ENCODE measurements at regions not wholly inside any gene's neighbourhood (a gene's known extent, or its start where the extent isn't known, plus 50 kb on each side); places are given as distances from the start of the nearest gene placed in this dataset.
"Not testable (repeated sequence)": the region's sequence is repeated elsewhere in the genome, so short reads cannot be mapped to it uniquely, and the experiment has no call there.

GRCh38 chr9:107792006-107792405 lies 302.4 kb upstream of the KLF4 start:
- H3K4me3 ChIP-seq (ENCODE audit: low read depth, low read length) = no peak overlapping the region
- H3K9me3 ChIP-seq (ENCODE audit: control insufficient read depth, insufficient read depth, low read length) = no peaks in the 10 kb centered on the region
- H3K27ac ChIP-seq (ENCODE audit: low read depth, low read length) = no peak overlapping the region
- no peaks in the 10 kb centered on the region for H3K4me1 ChIP-seq (ENCODE audit: control insufficient read depth, insufficient read depth, low read length)
- no peaks in the 10 kb centered on the region for H3K36me3 ChIP-seq (ENCODE audit: control insufficient read depth, insufficient read depth, low read length)
- 75% methylated on average over 1 of the region's 3 CpGs for WGBS (ENCODE audit: insufficient coverage)
- no peaks in the 10 kb centered on the region for H3K27me3 ChIP-seq (ENCODE audit: control insufficient read depth, insufficient read depth, low read length)
- DNase-seq (ENCODE audit: low read depth in 4 of 6, low spot score in 6 of 6) = no peak

- Histone ChIP-seq H3K27me3 (ENCODE audit: control insufficient read depth, insufficient read depth, low read length) (no peaks in the 10 kb centered on the region), H3K9me3 (ENCODE audit: control insufficient read depth, insufficient read depth, low read length) (no peaks in the 10 kb centered on the region), H3K4me3 (ENCODE audit: low read depth, low read length) (no peak overlapping the region), H3K36me3 (ENCODE audit: control insufficient read depth, insufficient read depth, low read length) (no peaks in the 10 kb centered on the region), H3K27ac (ENCODE audit: low read depth, low read length) (no peak overlapping the region), H3K4me1 (ENCODE audit: control insufficient read depth, insufficient read depth, low read length) (no peaks in the 10 kb centered on the region)
- 95% methylated on average over 4 of the region's 4 CpGs for WGBS (ENCODE audit: insufficient coverage)
- no peak for DNase-seq (ENCODE audit: low read depth in 4 of 6, low spot score in 6 of 6)
Observed at GRCh38 chr9:107789001-107789700, 299.6 kb upstream of the KLF4 start.

GRCh38 chr9:107786561-107786960 lies 297.0 kb upstream of the KLF4 start:
- H3K9me3 ChIP-seq (ENCODE audit: control insufficient read depth, insufficient read depth, low read length) = no peaks in the 10 kb centered on the region
- peak in 1 of 6 donors; percentile 18 for DNase-seq (ENCODE audit: low read depth in 4 of 6, low spot score in 6 of 6)
- H3K4me3 ChIP-seq (ENCODE audit: low read depth, low read length) = no peak overlapping the region
- no peaks in the 10 kb centered on the region for H3K4me1 ChIP-seq (ENCODE audit: control insufficient read depth, insufficient read depth, low read length)
- H3K36me3 ChIP-seq (ENCODE audit: control insufficient read depth, insufficient read depth, low read length) = no peaks in the 10 kb centered on the region
- no CpG with 5 or more reads among the region's 2 CpGs for WGBS (ENCODE audit: insufficient coverage)
- no peak overlapping the region for H3K27ac ChIP-seq (ENCODE audit: low read depth, low read length)
- H3K27me3 ChIP-seq (ENCODE audit: control insufficient read depth, insufficient read depth, low read length) = no peaks in the 10 kb centered on the region

GRCh38 chr9:107784235-107784958 lies 294.8 kb upstream of the KLF4 start:
- no peaks in the 10 kb centered on the region for H3K4me1 ChIP-seq (ENCODE audit: control insufficient read depth, insufficient read depth, low read length)
- H3K36me3 ChIP-seq (ENCODE audit: control insufficient read depth, insufficient read depth, low read length) = no peaks in the 10 kb centered on the region
- no peaks in the 10 kb centered on the region for H3K9me3 ChIP-seq (ENCODE audit: control insufficient read depth, insufficient read depth, low read length)
- H3K27ac ChIP-seq (ENCODE audit: low read depth, low read length) = no peak overlapping the region
- no peaks in the 10 kb centered on the region for H3K27me3 ChIP-seq (ENCODE audit: control insufficient read depth, insufficient read depth, low read length)
- WGBS (ENCODE audit: insufficient coverage) = 77% methylated on average over 5 of the region's 12 CpGs
- DNase-seq (ENCODE audit: low read depth in 4 of 6, low spot score in 6 of 6) = no peak
- H3K4me3 ChIP-seq (ENCODE audit: low read depth, low read length) = no peak overlapping the region

GRCh38 chr9:107782789-107783188 lies 293.2 kb upstream of the KLF4 start:
- H3K27me3 ChIP-seq (ENCODE audit: control insufficient read depth, insufficient read depth, low read length) = no peaks in the 10 kb centered on the region
- H3K4me1 ChIP-seq (ENCODE audit: control insufficient read depth, insufficient read depth, low read length) = no peaks in the 10 kb centered on the region
- H3K4me3 ChIP-seq (ENCODE audit: low read depth, low read length) = no peak overlapping the region
- H3K36me3 ChIP-seq (ENCODE audit: control insufficient read depth, insufficient read depth, low read length) = no peaks in the 10 kb centered on the region
- DNase-seq (ENCODE audit: low read depth in 4 of 6, low spot score in 6 of 6) = no peak
- H3K27ac ChIP-seq (ENCODE audit: low read depth, low read length) = no peak overlapping the region
- no peaks in the 10 kb centered on the region for H3K9me3 ChIP-seq (ENCODE audit: control insufficient read depth, insufficient read depth, low read length)
- 100% methylated on average over 3 of the region's 4 CpGs for WGBS (ENCODE audit: insufficient coverage)

- Histone ChIP-seq H3K4me3 (ENCODE audit: low read depth, low read length) (no peak overlapping the region), H3K4me1 (ENCODE audit: control insufficient read depth, insufficient read depth, low read length) (no peaks in the 10 kb centered on the region), H3K27ac (ENCODE audit: low read depth, low read length) (no peak overlapping the region), H3K27me3 (ENCODE audit: control insufficient read depth, insufficient read depth, low read length) (no peaks in the 10 kb centered on the region), H3K9me3 (ENCODE audit: control insufficient read depth, insufficient read depth, low read length) (no peaks in the 10 kb centered on the region), H3K36me3 (ENCODE audit: control insufficient read depth, insufficient read depth, low read length) (no peaks in the 10 kb centered on the region)
- no CpG with 5 or more reads among the region's 3 CpGs for WGBS (ENCODE audit: insufficient coverage)
- DNase-seq (ENCODE audit: low read depth in 4 of 6, low spot score in 6 of 6) = no peak
Observed at GRCh38 chr9:107782381-107782780, 292.8 kb upstream of the KLF4 start.

GRCh38 chr9:107780960-107781359 lies 291.4 kb upstream of the KLF4 start:
- no peak overlapping the region for H3K27ac ChIP-seq (ENCODE audit: low read depth, low read length)
- no peak for DNase-seq (ENCODE audit: low read depth in 4 of 6, low spot score in 6 of 6)
- no peaks in the 10 kb centered on the region for H3K9me3 ChIP-seq (ENCODE audit: control insufficient read depth, insufficient read depth, low read length)
- H3K27me3 ChIP-seq (ENCODE audit: control insufficient read depth, insufficient read depth, low read length) = no peaks in the 10 kb centered on the region
- no peak overlapping the region for H3K4me3 ChIP-seq (ENCODE audit: low read depth, low read length)
- H3K4me1 ChIP-seq (ENCODE audit: control insufficient read depth, insufficient read depth, low read length) = no peaks in the 10 kb centered on the region
- H3K36me3 ChIP-seq (ENCODE audit: control insufficient read depth, insufficient read depth, low read length) = no peaks in the 10 kb centered on the region
- WGBS (ENCODE audit: insufficient coverage) = 72% methylated on average over 2 of the region's 3 CpGs

- H3K36me3 ChIP-seq (ENCODE audit: control insufficient read depth, insufficient read depth, low read length) = no peaks in the 10 kb centered on the region
- no peaks in the 10 kb centered on the region for H3K27me3 ChIP-seq (ENCODE audit: control insufficient read depth, insufficient read depth, low read length)
- no peak overlapping the region for H3K27ac ChIP-seq (ENCODE audit: low read depth, low read length)
- H3K4me1 ChIP-seq (ENCODE audit: control insufficient read depth, insufficient read depth, low read length) = no peaks in the 10 kb centered on the region
- no peak overlapping the region for H3K4me3 ChIP-seq (ENCODE audit: low read depth, low read length)
- WGBS (ENCODE audit: insufficient coverage) = 80% methylated on average over 1 of the region's 3 CpGs
- no peak for DNase-seq (ENCODE audit: low read depth in 4 of 6, low spot score in 6 of 6)
- no peaks in the 10 kb centered on the region for H3K9me3 ChIP-seq (ENCODE audit: control insufficient read depth, insufficient read depth, low read length)
Observed at GRCh38 chr9:107779731-107780130, 290.2 kb upstream of the KLF4 start.

GRCh38 chr9:107778661-107779060 lies 289.1 kb upstream of the KLF4 start:
- H3K36me3 ChIP-seq (ENCODE audit: control insufficient read depth, insufficient read depth, low read length) = no peaks in the 10 kb centered on the region
- no peaks in the 10 kb centered on the region for H3K27me3 ChIP-seq (ENCODE audit: control insufficient read depth, insufficient read depth, low read length)
- H3K4me1 ChIP-seq (ENCODE audit: control insufficient read depth, insufficient read depth, low read length) = no peaks in the 10 kb centered on the region
- no peaks in the 10 kb centered on the region for H3K9me3 ChIP-seq (ENCODE audit: control insufficient read depth, insufficient read depth, low read length)
- WGBS (ENCODE audit: insufficient coverage) = 100% methylated on average over 1 of the region's 1 CpG
- DNase-seq (ENCODE audit: low read depth in 4 of 6, low spot score in 6 of 6) = no peak
- no peak overlapping the region for H3K27ac ChIP-seq (ENCODE audit: low read depth, low read length)
- H3K4me3 ChIP-seq (ENCODE audit: low read depth, low read length) = no peak overlapping the region

GRCh38 chr9:107774099-107774498 lies 284.5 kb upstream of the KLF4 start:
- H3K27ac ChIP-seq (ENCODE audit: low read depth, low read length); H3K4me1 ChIP-seq (ENCODE audit: control insufficient read depth, insufficient read depth, low read length); DNase-seq (ENCODE audit: low read depth in 4 of 6, low spot score in 6 of 6); H3K9me3 ChIP-seq (ENCODE audit: control insufficient read depth, insufficient read depth, low read length); H3K36me3 ChIP-seq (ENCODE audit: control insufficient read depth, insufficient read depth, low read length); H3K4me3 ChIP-seq (ENCODE audit: low read depth, low read length); H3K27me3 ChIP-seq (ENCODE audit: control insufficient read depth, insufficient read depth, low read length): not testable (repeated sequence)
- no CpG with 5 or more reads among the region's 2 CpGs for WGBS (ENCODE audit: insufficient coverage)
